ENCODE measurements at regions not wholly inside any gene's neighbourhood (a gene's known extent, or its start where the extent isn't known, plus 50 kb on each side); places are given as distances from the start of the nearest gene placed in this dataset.

DNA sequence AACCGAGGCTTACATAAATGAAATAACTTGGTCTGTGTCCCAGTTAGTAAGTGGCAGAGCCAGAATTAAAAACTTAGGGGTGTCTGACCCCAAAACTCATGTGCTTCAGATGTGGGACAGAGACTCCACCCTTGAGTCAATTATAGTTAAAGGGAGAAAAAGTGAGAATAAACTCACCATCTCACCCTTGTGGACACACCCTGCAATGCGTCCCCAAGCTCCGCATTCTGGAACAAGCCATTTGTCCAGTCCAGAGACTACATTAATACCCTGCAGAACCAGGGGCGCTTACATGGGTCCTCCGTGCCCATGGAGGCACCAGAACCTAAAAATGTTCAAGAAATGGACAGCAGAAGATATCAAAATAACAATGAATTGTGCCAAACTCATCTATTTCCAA lies 207.0 kb upstream of the ZNF507 start:
- no peak for DNase-seq

DNA sequence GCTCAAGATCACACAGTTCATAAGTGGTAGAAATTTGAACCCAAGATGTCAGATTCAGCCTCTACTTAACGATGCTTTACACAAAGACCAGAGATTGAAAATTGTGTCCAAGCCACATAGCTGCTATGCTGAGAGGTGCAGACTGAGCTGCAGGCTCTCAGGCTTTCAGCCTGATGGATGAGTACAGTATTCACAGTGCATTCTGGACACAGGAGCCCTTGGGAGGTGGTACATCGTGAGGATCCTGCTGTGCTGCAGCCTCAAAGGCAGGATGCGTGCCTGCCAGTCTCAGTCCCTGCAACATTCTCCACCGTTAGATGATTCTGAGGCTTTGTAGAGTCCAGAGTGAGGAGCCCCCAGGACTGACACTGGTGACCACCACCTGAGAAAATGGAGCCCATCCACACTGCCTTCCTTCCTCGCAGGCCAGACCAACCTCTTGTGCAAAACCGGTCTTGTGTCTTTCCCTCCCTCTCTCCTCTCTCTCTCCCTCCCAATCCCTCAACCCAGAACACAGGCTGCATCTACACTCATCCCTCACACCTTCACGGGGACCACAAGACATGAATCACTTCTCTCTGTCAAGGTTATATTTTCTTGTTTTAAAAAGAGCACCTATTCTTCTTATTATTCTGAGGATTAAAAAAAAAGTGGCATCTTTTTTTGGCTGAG lies 203.4 kb upstream of the ZNF507 start:
- DNase-seq, result no peak

DNA sequence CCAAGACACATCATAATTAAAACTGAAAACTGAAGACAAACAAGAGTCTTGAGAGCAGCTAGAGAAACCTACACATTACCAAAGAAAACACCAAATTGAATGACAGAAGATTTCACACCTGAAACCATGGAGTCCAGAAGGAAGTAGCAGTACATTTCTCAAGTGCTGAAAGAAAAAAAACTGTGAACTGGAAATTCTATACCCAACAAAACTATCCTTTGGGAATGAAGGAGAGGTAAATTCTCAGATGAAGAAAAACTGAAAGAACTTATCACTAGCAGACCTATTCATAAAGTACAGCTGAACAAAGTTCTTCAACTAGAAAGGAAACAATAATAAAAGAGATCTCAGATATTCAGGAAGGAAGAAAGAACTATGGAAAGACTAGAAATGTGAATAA lies 198.7 kb upstream of the ZNF507 start:
- no peak for DNase-seq

DNA sequence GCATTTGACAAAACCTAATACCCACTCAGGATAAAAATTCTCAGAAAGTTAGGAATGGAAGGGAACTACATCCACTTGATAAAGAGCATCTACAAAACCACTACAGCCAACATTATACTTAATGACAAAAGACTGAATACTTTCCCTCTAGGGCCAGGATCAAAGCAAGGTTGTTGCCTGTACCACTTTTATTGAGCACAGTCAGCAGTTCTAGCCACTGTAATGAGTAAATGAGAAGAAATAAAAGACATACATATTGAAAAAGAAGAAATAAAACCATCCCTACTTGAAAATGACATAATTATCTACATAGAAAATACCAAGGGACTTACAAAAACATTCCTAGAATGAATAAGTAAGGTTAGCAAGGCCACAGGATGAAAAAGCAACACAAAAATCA lies 194.8 kb upstream of the ZNF507 start:
- DNase-seq, result no peak

DNA sequence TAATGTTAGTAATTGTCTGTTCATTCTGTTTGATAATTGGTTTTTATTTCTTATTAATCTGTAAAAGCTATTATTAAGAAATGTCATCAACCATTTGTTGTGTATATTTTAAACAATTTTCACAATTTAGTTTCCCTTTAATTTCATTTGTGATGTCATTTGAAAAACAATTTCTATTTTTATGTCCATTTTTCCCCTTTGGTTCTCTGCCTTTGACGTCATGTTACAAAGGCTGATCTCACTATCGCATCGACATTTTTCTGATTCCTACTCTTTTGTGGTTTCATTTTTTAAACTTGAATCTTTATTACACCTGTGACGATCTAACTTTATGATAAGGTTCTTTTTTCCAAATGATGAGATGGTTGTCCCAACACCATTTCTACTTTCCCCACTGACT lies 191.0 kb upstream of the ZNF507 start:
- DNase-seq, result no peak

DNA sequence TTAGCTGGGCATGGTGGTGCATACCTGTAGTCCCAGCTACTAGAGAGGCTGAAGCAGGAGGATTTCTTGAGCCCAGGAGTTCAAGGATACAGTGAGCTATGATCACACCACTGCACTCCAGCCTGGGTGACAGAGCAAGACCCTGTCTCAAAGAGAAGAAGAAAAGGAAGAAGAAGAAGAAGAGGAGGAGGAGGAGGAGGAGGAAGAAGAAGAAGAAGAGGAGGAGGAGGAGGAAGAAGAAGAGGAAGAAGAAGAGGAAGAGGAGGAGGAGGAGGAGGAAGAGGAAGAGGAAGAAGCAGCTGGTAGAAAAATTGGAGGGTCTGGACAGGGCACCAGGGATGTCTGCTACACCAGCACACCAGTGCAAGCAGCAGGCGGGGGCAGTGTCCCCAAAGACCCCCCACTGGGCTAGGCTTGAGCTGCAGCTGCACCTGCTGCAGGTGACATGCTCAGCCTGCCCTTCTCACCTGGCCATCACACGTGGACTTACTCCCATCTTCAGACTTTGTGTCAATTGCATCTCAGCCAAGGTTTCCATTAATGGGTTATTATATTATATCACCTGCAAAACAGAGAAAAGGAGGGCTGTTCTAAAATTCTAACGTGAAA lies 180.9 kb upstream of the ZNF507 start:
- DNase-seq, result no peak

DNA sequence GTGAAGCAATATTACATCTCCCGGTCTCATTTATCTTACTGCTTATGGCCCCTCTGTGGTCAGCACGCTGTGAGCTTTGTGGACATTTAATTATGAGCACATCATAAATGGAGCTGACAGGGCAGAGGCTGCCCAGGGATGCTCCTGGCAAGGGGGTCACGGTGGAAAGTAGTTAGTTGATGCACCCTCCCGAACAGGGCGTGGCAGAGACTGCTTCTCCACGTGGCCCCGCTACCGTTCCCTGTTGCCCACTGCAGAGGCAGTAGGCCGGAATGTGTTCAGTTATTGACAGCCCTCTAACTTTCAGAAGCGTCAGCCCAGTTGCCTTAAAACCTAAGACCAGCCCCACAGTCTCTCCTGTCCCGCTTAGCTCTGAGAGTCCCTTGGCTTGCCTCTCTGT lies 180.3 kb upstream of the ZNF507 start:
- no peak for DNase-seq

DNA sequence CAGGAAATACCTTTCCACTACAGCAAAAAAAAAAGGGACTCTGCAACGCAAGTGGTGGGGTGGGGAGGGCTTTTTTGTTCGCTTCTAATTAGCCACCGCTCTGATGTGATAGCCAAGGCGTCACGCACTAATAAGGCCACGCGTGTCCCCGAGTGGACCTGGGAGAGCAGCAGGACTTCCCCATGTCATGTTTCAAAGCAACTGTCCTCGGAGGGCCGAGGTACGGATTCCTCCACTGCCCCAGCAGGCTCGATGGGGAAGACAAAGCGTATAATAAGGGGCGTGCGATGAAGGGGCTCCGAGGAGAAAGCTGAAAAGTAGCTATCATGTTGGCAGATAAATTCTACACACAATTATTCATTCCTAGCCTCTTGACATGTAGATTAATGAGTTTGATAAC lies 179.7 kb upstream of the ZNF507 start:
- DNase-seq, result no peak

DNA sequence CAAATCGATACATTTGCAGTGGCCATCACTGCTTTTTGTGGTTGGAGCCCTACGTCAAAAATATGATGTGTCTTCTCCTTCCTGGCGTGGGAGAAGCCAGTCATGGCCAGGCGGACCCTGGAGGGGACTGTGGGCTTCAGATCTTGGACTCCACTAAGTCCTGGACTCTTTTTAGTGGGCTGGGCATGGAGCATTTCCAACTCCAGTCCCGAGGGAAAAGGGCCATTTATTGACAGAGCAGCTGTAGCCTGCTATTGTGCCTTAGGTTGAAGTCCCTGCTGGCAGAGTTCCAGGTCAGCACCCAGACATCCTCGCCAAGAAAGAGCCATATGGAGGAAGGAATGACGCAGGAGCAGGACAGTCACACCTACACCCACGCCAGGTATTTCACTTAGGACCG lies 179.2 kb upstream of the ZNF507 start:
- no peak for DNase-seq

DNA sequence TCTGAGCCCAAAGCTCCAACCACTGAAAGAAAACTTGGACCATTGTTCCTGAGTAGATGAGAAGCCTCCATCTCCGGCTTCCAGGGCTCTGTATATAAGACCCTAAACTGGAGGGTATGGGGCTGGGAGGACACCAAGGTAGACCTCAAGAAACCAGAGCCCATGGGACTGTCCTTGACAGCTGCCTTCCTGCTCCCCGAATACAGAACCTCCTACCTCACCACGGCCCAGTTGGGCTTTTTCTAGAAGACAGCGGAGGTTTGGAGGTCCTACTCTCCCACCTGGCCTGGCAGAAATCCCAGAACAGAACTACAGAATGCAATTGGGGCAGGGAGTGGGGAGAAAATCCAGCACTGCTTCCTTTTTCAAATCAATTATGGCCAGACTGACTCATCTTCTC lies 177.3 kb upstream of the ZNF507 start:
- no peak for DNase-seq

DNA sequence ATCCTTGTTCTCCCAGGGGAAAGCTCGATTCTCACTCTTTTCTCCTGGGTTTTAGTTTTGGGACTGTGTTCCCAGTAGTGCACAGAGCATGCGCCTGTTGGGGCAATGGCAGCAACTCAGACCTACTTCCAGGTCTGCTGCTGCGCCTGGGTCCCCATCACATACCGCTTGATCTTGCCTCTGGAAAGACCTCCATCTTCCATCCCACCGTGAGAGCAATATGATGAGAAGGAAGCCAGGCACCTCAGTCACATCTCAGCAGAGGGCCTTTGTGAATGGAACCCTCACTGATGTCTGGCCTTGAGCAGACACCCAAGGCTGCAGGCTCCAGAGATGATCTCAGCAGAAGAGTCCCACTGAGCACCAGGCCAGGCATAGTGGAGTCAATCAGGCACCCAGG lies 176.8 kb upstream of the ZNF507 start:
- no peak for DNase-seq

DNA sequence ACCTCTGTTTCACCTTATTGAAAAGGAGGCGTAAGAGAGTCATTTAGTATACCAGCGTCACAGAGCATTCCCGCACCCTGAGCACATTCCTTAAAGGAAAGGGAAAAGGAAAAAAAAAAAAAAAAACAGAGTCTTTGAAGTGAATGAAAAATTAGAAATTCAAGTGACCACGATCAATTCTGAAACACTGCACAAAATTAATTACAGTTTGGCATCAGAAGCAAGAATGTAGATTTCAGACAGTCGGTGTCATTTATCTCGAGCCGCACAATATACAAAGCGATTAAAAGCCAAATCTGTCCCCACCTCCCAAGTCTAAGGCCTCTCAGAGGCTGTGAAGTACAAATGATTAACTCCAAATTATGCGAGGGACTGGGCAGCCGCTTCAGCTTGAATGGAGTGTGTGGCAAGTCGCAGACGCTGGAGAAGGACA lies 173.7 kb upstream of the ZNF507 start:
- DNase-seq, result no peak

DNA sequence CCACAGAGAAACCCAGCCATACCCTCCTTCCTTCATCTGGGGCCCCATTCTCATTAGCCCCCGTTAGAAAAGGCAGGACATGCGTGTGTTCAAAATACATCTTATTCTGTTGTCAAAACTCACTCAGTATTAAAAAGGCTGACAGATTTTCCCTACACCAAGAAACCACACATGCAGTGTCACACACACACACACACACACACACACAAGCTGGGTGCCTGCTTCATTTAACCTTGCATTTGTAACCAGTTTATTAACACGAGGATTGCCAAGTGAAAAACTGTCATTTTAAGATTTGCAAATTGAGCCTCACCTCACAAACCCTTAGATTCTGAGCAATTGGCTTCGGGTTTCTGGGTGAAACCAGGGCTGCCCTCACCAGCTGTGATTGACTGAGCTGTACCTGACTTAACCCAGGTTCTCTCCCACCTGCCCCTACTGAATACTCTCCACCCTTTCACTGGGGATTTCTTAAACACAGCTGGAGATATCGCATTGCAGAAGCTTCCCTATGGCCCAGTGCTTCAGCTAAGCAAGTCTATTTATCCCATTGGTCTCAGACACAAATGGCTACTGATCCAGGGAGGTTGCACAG lies 172.7 kb upstream of the ZNF507 start:
- DNase-seq, result no peak

DNA sequence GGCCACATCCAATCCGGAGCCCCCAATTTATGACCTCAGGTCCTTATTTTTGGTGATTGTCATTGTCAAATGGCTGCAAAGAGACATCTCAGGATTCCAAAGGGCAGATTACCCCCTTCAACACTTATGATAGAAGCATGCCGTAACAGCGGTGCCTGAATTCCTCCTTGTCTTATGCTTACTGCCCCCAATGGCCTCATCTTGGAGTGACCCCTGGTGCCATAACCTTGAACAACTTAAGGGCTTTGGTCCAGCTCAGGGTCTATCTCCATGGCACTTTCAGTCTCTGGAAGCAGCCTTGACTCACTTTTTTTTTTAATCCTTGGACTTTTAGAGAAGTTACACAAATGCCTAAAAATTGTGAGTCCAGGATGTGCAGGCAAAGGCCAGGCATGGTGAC lies 171.6 kb upstream of the ZNF507 start:
- no peak for DNase-seq

DNA sequence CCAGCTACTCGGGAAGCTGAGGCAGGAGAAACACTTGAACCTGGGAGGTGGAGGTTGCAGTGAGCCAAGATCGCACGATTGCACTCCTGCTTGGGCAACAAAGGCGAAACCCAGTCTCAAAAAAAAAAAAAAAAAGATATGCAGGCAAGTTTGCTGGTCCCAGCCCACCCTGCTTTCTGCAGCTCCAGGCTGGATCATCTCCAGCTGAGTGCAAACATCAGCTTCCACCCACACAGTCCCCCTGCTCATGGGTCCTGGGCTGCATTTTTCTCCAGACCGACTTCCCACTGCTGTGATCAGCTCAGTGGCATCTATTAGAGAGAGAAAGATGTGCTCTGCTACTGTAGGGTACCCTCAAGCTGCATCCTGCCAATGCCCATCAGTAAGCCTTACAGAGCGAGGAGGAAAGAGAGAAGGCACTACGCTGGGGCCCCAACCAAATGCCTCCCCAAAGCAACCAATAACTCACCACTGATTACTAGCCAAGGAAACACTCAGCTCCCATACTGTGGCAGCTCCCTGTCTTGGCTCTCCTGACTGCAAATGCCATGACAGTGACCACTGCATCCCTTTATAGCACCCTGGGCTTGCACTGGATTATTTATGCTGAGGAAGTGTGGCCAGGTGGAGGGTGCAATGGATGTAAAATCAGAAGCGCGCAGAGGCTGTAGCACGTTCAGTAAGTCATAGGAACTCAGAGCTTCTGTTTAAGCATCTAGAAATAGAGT lies 170.9 kb upstream of the ZNF507 start:
- no peak for DNase-seq

DNA sequence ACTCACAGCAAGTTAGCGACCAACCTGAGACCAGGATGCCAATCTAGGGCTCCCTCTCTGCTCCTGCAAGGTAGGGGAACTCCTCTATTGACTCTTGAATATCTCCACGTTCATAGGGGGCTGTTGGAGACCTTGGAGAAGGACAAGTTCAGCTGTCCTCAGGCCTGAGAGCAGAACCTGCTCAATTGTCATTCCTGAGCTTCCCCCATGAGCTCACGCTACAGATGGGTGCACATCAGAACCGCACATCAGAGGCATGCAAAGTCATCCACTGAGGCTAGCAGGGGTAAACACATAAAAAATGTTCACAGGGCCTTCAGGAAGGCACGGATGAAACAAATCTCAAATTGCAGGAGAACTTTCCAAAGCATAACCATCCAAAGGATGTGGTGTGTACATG lies 168.8 kb upstream of the ZNF507 start:
- DNase-seq, result no peak

DNA sequence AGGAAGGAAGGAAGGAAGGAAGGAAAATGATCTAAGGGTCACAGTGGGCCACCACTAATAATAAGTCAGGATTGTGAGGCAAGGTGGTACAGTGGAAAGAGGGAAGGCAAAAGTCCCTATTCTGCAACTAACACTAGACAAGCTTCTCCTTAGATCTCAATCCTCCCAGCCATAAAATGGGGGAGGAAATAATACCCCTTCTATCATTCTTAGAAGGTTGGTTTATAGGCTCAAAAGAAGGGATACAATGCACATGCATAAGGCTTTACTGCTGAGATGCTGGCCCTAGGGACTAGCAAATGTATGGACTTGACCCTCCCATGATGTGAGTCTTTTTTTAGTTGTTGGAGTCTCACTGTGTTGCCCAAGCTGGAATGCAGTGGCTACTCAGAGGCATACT lies 167.7 kb upstream of the ZNF507 start:
- no peak for DNase-seq

DNA sequence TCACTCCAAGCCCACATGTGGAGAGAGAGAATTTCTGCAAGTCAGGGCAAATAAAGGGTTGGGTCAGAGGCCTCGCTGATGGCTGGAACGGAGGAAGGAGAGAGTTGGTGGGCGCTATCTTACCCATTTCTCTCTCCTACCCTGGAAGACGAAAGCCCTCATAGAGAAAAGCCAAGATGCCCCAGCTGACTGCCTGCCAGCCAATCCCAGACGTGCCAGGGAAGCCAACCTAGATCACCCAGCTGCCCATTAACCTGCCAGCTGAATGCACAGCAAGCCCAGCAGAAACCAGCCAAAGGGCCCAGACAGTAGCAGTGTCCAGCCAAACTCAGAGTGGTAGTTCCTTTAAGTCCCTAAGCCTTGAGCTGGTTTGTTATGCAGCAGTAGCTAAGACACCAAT lies 167.0 kb upstream of the ZNF507 start:
- DNase-seq, result no peak

DNA sequence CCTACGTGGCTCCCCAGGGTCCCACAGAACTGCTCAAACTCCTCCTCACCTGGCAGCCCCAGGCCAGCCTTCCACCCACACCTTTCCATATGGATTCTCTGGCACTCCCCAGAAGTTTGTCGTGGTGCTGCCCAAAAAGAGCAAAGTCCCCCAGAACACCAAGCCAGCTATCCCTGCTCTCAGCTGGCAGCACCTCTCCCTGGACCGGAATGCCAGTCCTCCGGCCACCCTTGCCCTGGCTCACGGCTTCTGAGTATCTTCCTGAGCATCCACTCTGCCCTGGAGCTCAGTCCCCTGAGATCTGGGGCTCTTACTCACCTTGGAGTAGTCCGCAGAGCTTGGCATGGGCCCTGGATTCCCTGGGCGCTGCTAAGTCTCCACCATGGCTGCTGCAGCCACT lies 166.5 kb upstream of the ZNF507 start:
- DNase-seq, result no peak

DNA sequence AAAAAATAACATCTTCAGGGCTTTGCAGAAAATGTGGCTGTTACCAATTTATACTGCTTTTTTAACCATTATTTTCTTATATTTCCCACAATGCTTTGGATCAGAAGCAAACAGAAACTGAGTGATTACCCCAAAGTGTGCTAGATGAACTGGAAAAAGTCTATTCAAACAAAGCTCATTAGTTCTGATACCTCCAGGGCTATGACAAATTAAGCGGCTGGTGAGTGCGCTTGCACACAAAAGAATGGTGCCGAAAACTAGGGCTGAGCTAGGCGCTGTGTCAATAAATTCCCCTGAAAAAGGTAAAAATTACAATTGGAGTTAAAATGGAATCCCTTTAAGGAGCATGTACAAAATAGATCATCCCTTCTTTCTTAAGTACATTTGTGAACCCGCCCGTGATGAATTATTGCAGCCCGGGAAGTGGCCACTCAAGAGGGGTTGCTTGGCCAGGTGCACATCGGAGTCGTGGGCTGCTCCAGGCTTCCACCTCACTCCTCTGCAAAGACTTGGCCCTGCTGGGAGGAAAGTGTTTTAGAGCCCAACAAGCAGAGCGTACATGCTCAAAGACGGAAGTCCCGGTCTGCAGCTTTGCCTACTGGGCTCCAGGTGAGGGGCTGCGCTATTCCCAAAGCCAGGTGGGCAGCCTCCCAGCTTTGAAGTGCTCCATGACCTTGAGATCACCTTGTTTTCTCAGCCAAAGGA lies 164.0 kb upstream of the ZNF507 start:
- no peak for DNase-seq

DNA sequence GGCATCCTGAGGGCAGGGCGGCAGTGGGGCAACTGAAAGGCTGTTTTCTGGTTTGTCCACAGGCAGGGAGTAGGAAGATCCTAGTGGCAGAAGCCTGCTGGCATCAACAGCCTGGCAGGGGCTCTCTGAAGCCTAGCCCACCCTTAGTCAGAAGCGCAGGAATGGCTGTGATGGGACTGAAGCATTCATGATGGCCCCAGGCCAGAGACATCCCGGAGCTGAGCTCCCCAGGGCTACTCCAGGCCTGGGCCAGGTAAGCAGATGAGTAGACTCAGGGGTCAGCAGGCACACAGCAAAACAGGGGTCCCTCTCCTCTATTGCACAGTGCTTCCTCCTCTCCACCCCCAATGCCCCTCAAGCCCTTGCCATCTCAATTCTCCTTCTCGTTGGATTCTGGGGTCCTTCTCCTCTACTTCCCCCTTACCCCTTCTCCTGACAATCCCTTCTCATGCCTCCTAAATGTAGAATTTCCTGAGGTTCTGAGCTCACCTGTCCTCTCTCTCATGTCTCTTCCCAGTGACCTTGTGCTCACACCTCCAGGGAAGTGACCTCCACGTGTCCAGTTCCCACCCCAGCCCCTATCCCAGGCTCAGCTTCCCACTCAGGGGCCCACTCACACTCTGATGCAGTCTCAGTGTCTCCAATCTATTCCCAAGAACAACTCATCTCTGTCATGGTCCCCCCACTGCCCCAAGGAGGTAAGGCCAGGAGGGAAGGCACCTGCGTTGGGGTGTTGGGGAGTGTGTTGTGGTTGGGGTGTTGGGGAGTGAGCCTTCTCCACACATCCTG lies 158.7 kb upstream of the ZNF507 start:
- DNase-seq, result no peak

DNA sequence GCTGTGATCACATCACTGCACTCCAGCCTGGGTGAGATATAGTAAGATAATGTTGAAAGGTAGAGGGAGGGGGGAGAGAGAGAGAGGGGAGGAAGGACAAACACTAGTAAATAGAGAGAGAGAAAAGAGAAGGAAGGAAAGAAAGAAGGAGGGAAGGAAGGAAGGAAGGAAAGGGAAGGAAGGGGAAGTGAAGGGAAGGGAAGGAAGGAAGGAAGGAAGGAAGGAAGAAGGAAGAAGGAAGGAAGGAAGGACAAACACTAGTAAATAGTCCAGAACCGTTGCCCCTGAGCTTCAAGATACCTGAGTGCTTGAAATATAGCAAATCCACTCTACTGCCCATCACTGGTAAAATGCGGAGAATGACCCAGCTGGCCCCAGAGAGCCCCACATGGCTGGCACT lies 156.5 kb upstream of the ZNF507 start:
- no peak for DNase-seq

Measured in left hindlimb (tissue), 1 donor.